Thyroid gland (tissue), 4 donors: ENCODE measurements at regions not wholly inside any gene's neighbourhood (a gene's known extent, or its start where the extent isn't known, plus 50 kb on each side); places are given as distances from the start of the nearest gene placed in this dataset.
"Not testable (repeated sequence)": the region's sequence is repeated elsewhere in the genome, so short reads cannot be mapped to it uniquely, and the experiment has no call there.

ENCODE experiments used
- CTCF ChIP-seq, 6 experiments: fragments of 200-600 bp in 3 of 6; fragments of 450-650 bp in 3 of 6; sonication (generic) in 3 of 6; IDR thresholded peaks; one replicate each; pipeline ENCODE4 v1.5.1; 2016 to 2019; ENCODE audit warnings: antibody characterized with exemption in 6 of 6, mild to moderate bottlenecking in 2 of 6, inconsistent platforms in 1 of 6, moderate library complexity in 1 of 6
- POLR2A ChIP-seq, 2 donors: fragments of 450-650 bp; IDR thresholded peaks; one replicate each; pipeline ENCODE4 v1.6.1; 2017; ENCODE audit warnings: antibody characterized with exemption in 2 of 2, mild to moderate bottlenecking in 2 of 2, moderate library complexity in 1 of 2

- not testable (repeated sequence) for TF ChIP-seq CTCF, POLR2A (IDR thresholded peaks at IDR 0.05)
Measured at GRCh38 chr2:88978011-88978410, 286.5 kb downstream of the RPIA start.
